ENCODE measurements at regions not wholly inside any gene's neighbourhood (a gene's known extent, or its start where the extent isn't known, plus 50 kb on each side); places are given as distances from the start of the nearest gene placed in this dataset.

GRCh38 chr4:144456196-144456595 lies 189.8 kb upstream of the HHIP start:
- TF ChIP-seq TOX (CRISPR knock-in tag; IDR thresholded peaks at IDR 0.05; ENCODE audit: borderline replicate concordance) = no peak
- TF ChIP-seq ZNF8 (CRISPR knock-in tag; IDR thresholded peaks at IDR 0.05) = no peak
- TF ChIP-seq ESRRG (CRISPR knock-in tag; IDR thresholded peaks at IDR 0.05) = no peak
- TF ChIP-seq TSHZ2 (CRISPR knock-in tag; IDR thresholded peaks at IDR 0.05) = no peak
- no peak for TF ChIP-seq GLIS3 (CRISPR knock-in tag; IDR thresholded peaks at IDR 0.05)
- no peak for TF ChIP-seq CSDC2 (CRISPR knock-in tag; IDR thresholded peaks at IDR 0.05)
- TF ChIP-seq CSRNP3 (CRISPR knock-in tag; IDR thresholded peaks at IDR 0.05) = no peak
- no peak for TF ChIP-seq RARB (CRISPR knock-in tag; IDR thresholded peaks at IDR 0.05)
- TF ChIP-seq PATZ1 (CRISPR knock-in tag; IDR thresholded peaks at IDR 0.05; ENCODE audit: borderline replicate concordance) = no peak
- no peak for TF ChIP-seq ZC3H10 (CRISPR knock-in tag; IDR thresholded peaks at IDR 0.05)
